Spinal cord (tissue), 9 donors: ENCODE measurements at regions not wholly inside any gene's neighbourhood (a gene's known extent, or its start where the extent isn't known, plus 50 kb on each side); places are given as distances from the start of the nearest gene placed in this dataset.
A peak's percentile ranks its signal among the peaks of the same experiment; 100 is the strongest.
"Not testable (repeated sequence)": the region's sequence is repeated elsewhere in the genome, so short reads cannot be mapped to it uniquely, and the experiment has no call there.

Experiments used
- DNase-seq, 6 donors: peaks; one replicate each; pipeline versions ENCODE4 v3.0.0 to v3.0.0-alpha.2; 2013 to 2015; ENCODE audit warnings: low spot score in 6 of 6, low read depth in 4 of 6
- H3K27ac ChIP-seq: one replicate; pipeline ENCODE4 v1.5.1; 2013; ENCODE audit warnings: low read depth, low read length, control low read depth
- H3K27me3 ChIP-seq: one replicate; pipeline ENCODE4 v1.6.1; 2013; ENCODE audit warnings: low read length; ENCODE audit not compliant: control insufficient read depth, insufficient read depth
- H3K36me3 ChIP-seq: one replicate; pipeline ENCODE4 v1.6.1; 2013; ENCODE audit warnings: low read length; ENCODE audit not compliant: control insufficient read depth, insufficient read depth
- H3K4me1 ChIP-seq: one replicate; pipeline ENCODE4 v1.6.1; 2013; ENCODE audit warnings: low read length; ENCODE audit not compliant: control insufficient read depth, insufficient read depth
- H3K4me3 ChIP-seq: one replicate; pipeline ENCODE4 v1.5.1; 2013; ENCODE audit warnings: low read depth, low read length, control low read depth
- H3K9me3 ChIP-seq: one replicate; pipeline ENCODE4 v1.6.1; 2013; ENCODE audit warnings: low read length; ENCODE audit not compliant: control insufficient read depth, insufficient read depth
- WGBS: methylation state at CpG from one replicate; pipeline ENCODE4 v1.1.5; 2013; ENCODE audit warnings: missing lambda C conversion rate; ENCODE audit not compliant: insufficient coverage; 5-methylcytosine and 5-hydroxymethylcytosine counted together
- donor health status: healthy.

GRCh38 chr6:84977363-84977705, 212.9 kb upstream of the TBX18 start:
- Histone ChIP-seq H3K36me3 (no peaks in the 10 kb centered on the region), H3K4me3 (no peak overlapping the region), H3K4me1 (no peaks in the 10 kb centered on the region), H3K27ac (peak overlapping the region; percentile 50), H3K27me3 (no peaks in the 10 kb centered on the region), H3K9me3 (no peaks in the 10 kb centered on the region)
- DNase-seq: no peak
- no CpG with 5 or more reads among the region's 1 CpG for WGBS

GRCh38 chr6:84976526-84977362, 212.3 kb upstream of the TBX18 start:
- WGBS: 60% methylated on average over 1 of the region's 4 CpGs
- H3K27ac ChIP-seq: peak overlapping the region; percentile 57

GRCh38 chr6:84975316-84975715, 210.9 kb upstream of the TBX18 start:
- no peaks in the 10 kb centered on the region for H3K36me3 ChIP-seq
- no peak for DNase-seq
- no CpG with 5 or more reads among the region's 1 CpG for WGBS
- H3K9me3 ChIP-seq: no peaks in the 10 kb centered on the region
- H3K4me3 ChIP-seq: no peak overlapping the region
- no peaks in the 10 kb centered on the region for H3K27me3 ChIP-seq
- H3K4me1 ChIP-seq: no peaks in the 10 kb centered on the region
- H3K27ac ChIP-seq: no peak overlapping the region

More at GRCh38 chr6:84976526-84977362, 212.3 kb upstream of the TBX18 start:
- peak in 1 of 6 donors; percentile 60 for DNase-seq
- H3K4me1 ChIP-seq: no peaks in the 10 kb centered on the region
- no peaks in the 10 kb centered on the region for H3K36me3 ChIP-seq
- no peaks in the 10 kb centered on the region for H3K9me3 ChIP-seq
- no peak overlapping the region for H3K4me3 ChIP-seq
- no peaks in the 10 kb centered on the region for H3K27me3 ChIP-seq

- Histone ChIP-seq H3K4me3 (no peak overlapping the region), H3K27me3 (no peaks in the 10 kb centered on the region), H3K36me3 (no peaks in the 10 kb centered on the region), H3K9me3 (peaks cover 2% of the 10 kb centered on the region), H3K4me1 (no peaks in the 10 kb centered on the region), H3K27ac (no peak overlapping the region)
- DNase-seq: no peak
- WGBS: 100% methylated on average over 1 of the region's 2 CpGs
Measured at GRCh38 chr6:84973606-84974005, 209.2 kb upstream of the TBX18 start.

GRCh38 chr6:84967965-84968364, 203.6 kb upstream of the TBX18 start:
- 98% methylated on average over 9 of the region's 11 CpGs for WGBS
- H3K27me3 ChIP-seq: no peaks in the 10 kb centered on the region
- no peak overlapping the region for H3K4me3 ChIP-seq
- no peaks in the 10 kb centered on the region for H3K4me1 ChIP-seq
- no peak for DNase-seq
- H3K9me3 ChIP-seq: peaks cover 2% of the 10 kb centered on the region
- no peaks in the 10 kb centered on the region for H3K36me3 ChIP-seq
- no peak overlapping the region for H3K27ac ChIP-seq

- no peaks in the 10 kb centered on the region for H3K36me3 ChIP-seq
- no peaks in the 10 kb centered on the region for H3K27me3 ChIP-seq
- no peak overlapping the region for H3K27ac ChIP-seq
- H3K9me3 ChIP-seq: peaks cover 2% of the 10 kb centered on the region
- H3K4me3 ChIP-seq: no peak overlapping the region
- DNase-seq: peak in 1 of 6 donors; percentile 11
- WGBS: 64% methylated on average over 6 of the region's 7 CpGs
- H3K4me1 ChIP-seq: no peaks in the 10 kb centered on the region
Measured at GRCh38 chr6:84967389-84967788, 203.0 kb upstream of the TBX18 start.

- no peaks in the 10 kb centered on the region for H3K4me1 ChIP-seq
- 25% methylated on average over 1 of the region's 2 CpGs for WGBS
- H3K4me3 ChIP-seq: no peak overlapping the region
- H3K27me3 ChIP-seq: no peaks in the 10 kb centered on the region
- H3K9me3 ChIP-seq: no peaks in the 10 kb centered on the region
- peak in 1 of 6 donors; percentile 16 for DNase-seq
- H3K27ac ChIP-seq: no peak overlapping the region
- no peaks in the 10 kb centered on the region for H3K36me3 ChIP-seq
Measured at GRCh38 chr6:84953111-84953755, 188.8 kb upstream of the TBX18 start.

- H3K36me3 ChIP-seq: not testable (repeated sequence)
Measured at GRCh38 chr6:84944926-84945325, 180.5 kb upstream of the TBX18 start.

GRCh38 chr6:84943905-84944304, 179.5 kb upstream of the TBX18 start:
- no CpG with 5 or more reads among the region's 1 CpG for WGBS
- H3K27me3 ChIP-seq: no peaks in the 10 kb centered on the region
- peak in 1 of 6 donors; percentile 12 for DNase-seq
- no peak overlapping the region for H3K27ac ChIP-seq
- no peaks in the 10 kb centered on the region for H3K36me3 ChIP-seq
- H3K4me1 ChIP-seq: no peaks in the 10 kb centered on the region
- peaks cover 3% of the 10 kb centered on the region for H3K9me3 ChIP-seq
- no peak overlapping the region for H3K4me3 ChIP-seq

More at GRCh38 chr6:84944926-84945325, 180.5 kb upstream of the TBX18 start:
- not testable (repeated sequence) for H3K27me3 ChIP-seq, H3K9me3 ChIP-seq, H3K4me3 ChIP-seq, H3K27ac ChIP-seq, H3K4me1 ChIP-seq, DNase-seq
- WGBS: no CpG with 5 or more reads among the region's 7 CpGs

- not testable (repeated sequence) for H3K27me3 ChIP-seq, H3K36me3 ChIP-seq, DNase-seq, H3K27ac ChIP-seq, H3K9me3 ChIP-seq, H3K4me1 ChIP-seq, H3K4me3 ChIP-seq
Measured at GRCh38 chr6:84941609-84942008, 177.2 kb upstream of the TBX18 start.
